ENCODE measurements at regions not wholly inside any gene's neighbourhood (a gene's known extent, or its start where the extent isn't known, plus 50 kb on each side); places are given as distances from the start of the nearest gene placed in this dataset.

DNA sequence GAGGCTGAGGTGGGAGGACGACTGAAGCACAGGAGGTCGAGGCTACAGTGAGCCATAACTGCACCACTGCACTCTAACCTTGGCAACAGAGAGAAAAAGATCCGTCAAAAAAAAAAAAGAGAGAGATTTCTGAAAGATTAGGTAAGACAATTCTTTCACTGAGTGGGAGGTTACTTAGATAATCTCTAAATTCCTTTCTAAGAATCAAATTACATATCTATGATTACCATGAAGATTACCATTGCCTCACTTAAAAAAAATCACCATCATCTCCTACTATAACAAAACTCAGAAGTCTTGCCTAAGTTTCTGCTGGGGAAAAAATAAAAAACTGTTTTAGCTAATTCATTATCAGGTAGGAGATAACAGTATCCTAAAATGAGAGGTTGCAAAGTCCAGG is 366.7 kb downstream of the DUSP6 start:
- Histone ChIP-seq H2AFZ (no peak overlapping the region), H3K9me3 (ENCODE audit: low read depth) (no peaks in the 10 kb centered on the region), H3K79me2 (no peaks in the 10 kb centered on the region), H4K20me1 (ENCODE audit: insufficient read depth, poor library complexity, severe bottlenecking) (no peaks in the 10 kb centered on the region), H3K9me2 (replicated peaks; ENCODE audit: insufficient read depth) (no peaks in the 10 kb centered on the region), H3K4me1 (ENCODE audit: insufficient read depth) (no peaks in the 10 kb centered on the region), H3K36me3 (replicated peaks; ENCODE audit: insufficient read depth, low read depth) (no peaks in the 10 kb centered on the region), H3K4me3 (no peak overlapping the region), H3K4me2 (no peak overlapping the region), H3K27me3 (no peaks in the 10 kb centered on the region), H3K27ac (no peak overlapping the region)
- DNase-seq (ENCODE audit: low spot score) = no peak
- 73% methylated on average over 3 of the region's 3 CpGs for WGBS (ENCODE audit: low lambda C conversion rate, missing lambda C conversion rate)
- TF ChIP-seq EZH2phosphoT487 (IDR thresholded peaks at IDR 0.05; ENCODE audit: low read depth, severe bottlenecking, unreplicated experiment) (no peak), EZH2 (IDR thresholded peaks at IDR 0.05; ENCODE audit: borderline replicate concordance) (no peak)
- TF ChIP-seq, protein P1, sequence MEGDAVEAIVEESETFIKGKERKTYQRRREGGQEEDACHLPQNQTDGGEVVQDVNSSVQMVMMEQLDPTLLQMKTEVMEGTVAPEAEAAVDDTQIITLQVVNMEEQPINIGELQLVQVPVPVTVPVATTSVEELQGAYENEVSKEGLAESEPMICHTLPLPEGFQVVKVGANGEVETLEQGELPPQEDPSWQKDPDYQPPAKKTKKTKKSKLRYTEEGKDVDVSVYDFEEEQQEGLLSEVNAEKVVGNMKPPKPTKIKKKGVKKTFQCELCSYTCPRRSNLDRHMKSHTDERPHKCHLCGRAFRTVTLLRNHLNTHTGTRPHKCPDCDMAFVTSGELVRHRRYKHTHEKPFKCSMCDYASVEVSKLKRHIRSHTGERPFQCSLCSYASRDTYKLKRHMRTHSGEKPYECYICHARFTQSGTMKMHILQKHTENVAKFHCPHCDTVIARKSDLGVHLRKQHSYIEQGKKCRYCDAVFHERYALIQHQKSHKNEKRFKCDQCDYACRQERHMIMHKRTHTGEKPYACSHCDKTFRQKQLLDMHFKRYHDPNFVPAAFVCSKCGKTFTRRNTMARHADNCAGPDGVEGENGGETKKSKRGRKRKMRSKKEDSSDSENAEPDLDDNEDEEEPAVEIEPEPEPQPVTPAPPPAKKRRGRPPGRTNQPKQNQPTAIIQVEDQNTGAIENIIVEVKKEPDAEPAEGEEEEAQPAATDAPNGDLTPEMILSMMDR (IDR thresholded peaks at IDR 0.05; ENCODE audit: poor library complexity) = no peak

DNA sequence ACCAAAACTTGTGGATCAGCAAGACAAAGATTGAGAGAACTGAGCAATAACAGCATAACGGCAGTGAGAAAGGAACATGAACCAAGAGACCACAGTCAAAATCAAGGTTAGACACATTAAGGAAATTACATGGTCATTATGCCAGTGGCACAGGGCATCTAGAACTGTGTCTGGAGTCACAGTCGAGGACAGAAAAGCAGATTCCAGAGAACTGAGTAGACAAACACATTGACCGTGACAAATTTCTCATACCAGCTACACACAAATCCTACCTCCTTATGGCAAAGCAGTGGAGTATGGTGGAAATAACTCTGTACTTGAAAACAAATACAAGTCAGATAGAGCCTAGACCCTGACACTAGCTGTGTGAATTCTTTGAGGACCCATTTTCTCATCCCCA is 367.3 kb downstream of the DUSP6 start:
- Histone ChIP-seq H3K9me3 (ENCODE audit: low read depth) (no peaks in the 10 kb centered on the region), H3K27me3 (no peaks in the 10 kb centered on the region), H3K27ac (no peak overlapping the region), H3K9me2 (replicated peaks; ENCODE audit: insufficient read depth) (no peaks in the 10 kb centered on the region), H3K4me2 (no peak overlapping the region), H3K4me1 (ENCODE audit: insufficient read depth) (no peaks in the 10 kb centered on the region), H3K79me2 (no peaks in the 10 kb centered on the region), H2AFZ (no peak overlapping the region), H3K4me3 (no peak overlapping the region), H4K20me1 (ENCODE audit: insufficient read depth, poor library complexity, severe bottlenecking) (no peaks in the 10 kb centered on the region), H3K36me3 (replicated peaks; ENCODE audit: insufficient read depth, low read depth) (no peaks in the 10 kb centered on the region)
- 89% methylated on average over 3 of the region's 3 CpGs for WGBS (ENCODE audit: low lambda C conversion rate, missing lambda C conversion rate)
- no peak for DNase-seq (ENCODE audit: low spot score)
- TF ChIP-seq, protein P1 (IDR thresholded peaks at IDR 0.05; ENCODE audit: poor library complexity) = no peak
- TF ChIP-seq EZH2phosphoT487 (IDR thresholded peaks at IDR 0.05; ENCODE audit: low read depth, severe bottlenecking, unreplicated experiment) (no peak), EZH2 (IDR thresholded peaks at IDR 0.05; ENCODE audit: borderline replicate concordance) (no peak)

DNA sequence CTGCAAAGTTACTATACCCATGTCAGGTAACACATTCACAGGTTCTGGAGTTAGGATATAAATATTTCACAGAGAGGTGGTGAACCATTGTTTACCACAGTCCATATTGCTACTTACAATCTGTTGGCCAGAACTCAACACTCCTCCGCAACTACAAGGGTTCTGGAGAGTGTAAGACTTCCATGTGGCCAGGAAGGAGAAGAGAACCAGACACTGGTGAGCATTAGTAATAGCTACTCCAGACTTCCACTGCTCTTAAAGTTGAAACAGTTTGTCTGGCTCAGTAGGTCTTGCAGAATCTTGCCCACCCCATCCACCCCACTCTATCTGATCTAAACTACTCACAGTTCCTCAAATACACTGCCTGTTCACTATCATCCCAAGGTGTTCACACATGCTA is 369.6 kb downstream of the DUSP6 start:
- Histone ChIP-seq H3K4me1 (ENCODE audit: insufficient read depth) (no peaks in the 10 kb centered on the region), H3K36me3 (replicated peaks; ENCODE audit: insufficient read depth, low read depth) (no peaks in the 10 kb centered on the region), H3K9me2 (replicated peaks; ENCODE audit: insufficient read depth) (no peaks in the 10 kb centered on the region), H4K20me1 (ENCODE audit: insufficient read depth, poor library complexity, severe bottlenecking) (no peaks in the 10 kb centered on the region), H3K79me2 (no peaks in the 10 kb centered on the region), H3K27ac (no peak overlapping the region), H3K9me3 (ENCODE audit: low read depth) (no peaks in the 10 kb centered on the region), H3K4me2 (no peak overlapping the region), H2AFZ (no peak overlapping the region), H3K4me3 (no peak overlapping the region), H3K27me3 (no peaks in the 10 kb centered on the region)
- no peak for DNase-seq (ENCODE audit: low spot score)
- WGBS (ENCODE audit: low lambda C conversion rate, missing lambda C conversion rate) = 68% methylated on average over 1 of the region's 1 CpG
- TF ChIP-seq EZH2 (IDR thresholded peaks at IDR 0.05; ENCODE audit: borderline replicate concordance) (no peak), EZH2phosphoT487 (IDR thresholded peaks at IDR 0.05; ENCODE audit: low read depth, severe bottlenecking, unreplicated experiment) (no peak)
- TF ChIP-seq, protein P1 (IDR thresholded peaks at IDR 0.05; ENCODE audit: poor library complexity) = no peak

DNA sequence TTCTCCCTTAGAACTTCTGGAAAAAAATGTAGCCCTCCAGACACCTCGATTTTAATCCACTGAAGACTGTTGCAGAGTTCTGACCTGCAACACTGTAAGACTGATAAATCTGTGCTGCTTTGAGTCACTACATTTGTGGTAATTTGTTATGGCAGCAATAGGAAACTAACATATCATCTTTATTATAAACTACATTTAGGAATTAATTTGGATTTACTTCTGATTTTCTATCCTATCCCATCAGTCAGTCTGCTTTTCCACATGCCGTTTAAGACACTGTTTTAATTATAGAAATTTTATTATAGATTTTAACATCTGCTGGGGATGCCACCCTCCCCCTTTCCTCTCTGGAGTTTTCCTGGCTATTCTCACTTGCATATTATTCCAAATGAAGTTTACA is 375.2 kb downstream of the DUSP6 start:
- H3K79me2 ChIP-seq = no peaks in the 10 kb centered on the region
- H3K27me3 ChIP-seq = no peaks in the 10 kb centered on the region
- H3K36me3 ChIP-seq (replicated peaks; ENCODE audit: insufficient read depth, low read depth) = no peaks in the 10 kb centered on the region
- no peak for DNase-seq (ENCODE audit: low spot score)
- no peaks in the 10 kb centered on the region for H4K20me1 ChIP-seq (ENCODE audit: insufficient read depth, poor library complexity, severe bottlenecking)
- no peak overlapping the region for H3K27ac ChIP-seq
- no peak overlapping the region for H3K4me2 ChIP-seq
- WGBS (ENCODE audit: low lambda C conversion rate, missing lambda C conversion rate) = 66% methylated on average over 2 of the region's 2 CpGs
- H3K9me2 ChIP-seq (replicated peaks; ENCODE audit: insufficient read depth) = peaks cover 3% of the 10 kb centered on the region
- no peaks in the 10 kb centered on the region for H3K4me1 ChIP-seq (ENCODE audit: insufficient read depth)
- H2AFZ ChIP-seq = no peak overlapping the region
- no peak overlapping the region for H3K4me3 ChIP-seq
- no peaks in the 10 kb centered on the region for H3K9me3 ChIP-seq (ENCODE audit: low read depth)
- TF ChIP-seq EZH2 (IDR thresholded peaks at IDR 0.05; ENCODE audit: borderline replicate concordance) (no peak), EZH2phosphoT487 (IDR thresholded peaks at IDR 0.05; ENCODE audit: low read depth, severe bottlenecking, unreplicated experiment) (no peak)
- TF ChIP-seq, protein P1 (IDR thresholded peaks at IDR 0.05; ENCODE audit: poor library complexity) = no peak

Measured in hepatocyte (in vitro differentiated cells).